ENCODE measurements at regions not wholly inside any gene's neighbourhood (a gene's known extent, or its start where the extent isn't known, plus 50 kb on each side); places are given as distances from the start of the nearest gene placed in this dataset.
"Not testable (repeated sequence)": the region's sequence is repeated elsewhere in the genome, so short reads cannot be mapped to it uniquely, and the experiment has no call there.

- no peak for DNase-seq (ENCODE audit: low spot score)
- no peak for TF ChIP-seq CTCF (IDR thresholded peaks at IDR 0.05; ENCODE audit: extremely low read depth, missing control alignments)
Observed at GRCh38 chr3:177396733-177397132, 199.5 kb upstream of the TBL1XR1 start.

GRCh38 chr3:177401375-177401774 is 204.1 kb upstream of the TBL1XR1 start:
- no peak for TF ChIP-seq CTCF (IDR thresholded peaks at IDR 0.05; ENCODE audit: extremely low read depth, missing control alignments)
- no peak for DNase-seq (ENCODE audit: low spot score)

- DNase-seq (ENCODE audit: low spot score) = no peak
- TF ChIP-seq CTCF (IDR thresholded peaks at IDR 0.05; ENCODE audit: extremely low read depth, missing control alignments) = no peak
Observed at GRCh38 chr3:177402533-177402932, 205.3 kb upstream of the TBL1XR1 start.

GRCh38 chr3:177405191-177405672 is 207.9 kb upstream of the TBL1XR1 start:
- no peak for TF ChIP-seq CTCF (IDR thresholded peaks at IDR 0.05; ENCODE audit: extremely low read depth, missing control alignments)
- DNase-seq (ENCODE audit: low spot score) = no peak

- no peak for DNase-seq (ENCODE audit: low spot score)
Observed at GRCh38 chr3:177410730-177411129, 213.4 kb upstream of the TBL1XR1 start.

GRCh38 chr3:177411201-177411600 is 213.9 kb upstream of the TBL1XR1 start:
- no peak for TF ChIP-seq CTCF (IDR thresholded peaks at IDR 0.05; ENCODE audit: extremely low read depth, missing control alignments)

More at GRCh38 chr3:177410730-177411129, 213.4 kb upstream of the TBL1XR1 start:
- no peak for TF ChIP-seq CTCF (IDR thresholded peaks at IDR 0.05; ENCODE audit: extremely low read depth, missing control alignments)

GRCh38 chr3:177412677-177413170 is 215.4 kb upstream of the TBL1XR1 start:
- not testable (repeated sequence) for DNase-seq (ENCODE audit: low spot score)

More at GRCh38 chr3:177411201-177411600, 213.9 kb upstream of the TBL1XR1 start:
- DNase-seq (ENCODE audit: low spot score) = no peak

GRCh38 chr3:177414093-177414492 is 216.8 kb upstream of the TBL1XR1 start:
- no peak for TF ChIP-seq CTCF (IDR thresholded peaks at IDR 0.05; ENCODE audit: extremely low read depth, missing control alignments)
- DNase-seq (ENCODE audit: low spot score) = no peak
